GM19463 (cell line): ENCODE measurements at regions not wholly inside any gene's neighbourhood (a gene's known extent, or its start where the extent isn't known, plus 50 kb on each side); places are given as distances from the start of the nearest gene placed in this dataset.
"Not testable (repeated sequence)": the region's sequence is repeated elsewhere in the genome, so short reads cannot be mapped to it uniquely, and the experiment has no call there.

ENCODE experiments used
- ATAC-seq: cut with Tn5 transposase; IDR thresholded peaks from one replicate; pipeline ENCODE4 v1.9.1; 2021; ENCODE audit warnings: mild to moderate bottlenecking, moderate library complexity; ENCODE audit not compliant: unreplicated experiment

DNA sequence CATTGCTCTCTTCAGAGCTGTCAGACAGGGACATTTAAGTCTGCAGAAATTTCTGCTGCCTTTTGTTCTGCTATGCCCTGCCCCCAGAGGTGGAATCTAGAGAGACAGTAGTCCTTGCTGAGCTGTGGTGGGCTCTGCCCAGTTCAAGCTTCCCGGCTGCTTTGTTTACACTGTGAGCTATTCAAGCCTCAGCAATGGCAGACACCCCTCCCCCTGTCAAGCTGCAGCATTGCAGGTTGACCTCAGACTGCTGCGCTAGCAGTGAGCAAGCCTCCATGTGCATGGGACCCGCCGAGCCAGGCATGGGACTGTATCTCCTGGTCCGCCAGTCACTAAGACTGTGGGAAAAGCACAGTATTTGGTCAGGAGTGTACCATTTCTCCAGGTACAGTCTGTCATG lies 53.6 kb upstream of the MAPK10 start:
- ATAC-seq, result not testable (repeated sequence)

DNA sequence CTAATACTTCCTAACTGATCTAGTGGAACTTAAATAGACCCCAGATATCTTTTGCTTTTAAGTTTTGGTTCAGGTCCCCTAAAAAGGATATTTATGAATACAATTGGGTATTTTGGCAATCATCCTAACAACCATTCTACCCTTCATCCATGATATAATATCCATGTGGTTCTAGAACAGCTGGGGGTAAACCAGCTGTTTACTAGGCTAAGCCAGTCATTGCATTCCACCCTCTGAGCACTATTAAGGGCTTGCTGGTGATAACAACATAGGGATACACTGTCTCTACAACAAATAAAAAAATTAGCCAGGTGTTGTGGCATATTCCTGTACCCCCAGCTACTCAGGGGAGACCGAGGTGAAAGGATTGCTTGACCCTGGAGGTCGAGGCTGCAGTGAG lies 54.8 kb upstream of the MAPK10 start:
- ATAC-seq, result no peak

DNA sequence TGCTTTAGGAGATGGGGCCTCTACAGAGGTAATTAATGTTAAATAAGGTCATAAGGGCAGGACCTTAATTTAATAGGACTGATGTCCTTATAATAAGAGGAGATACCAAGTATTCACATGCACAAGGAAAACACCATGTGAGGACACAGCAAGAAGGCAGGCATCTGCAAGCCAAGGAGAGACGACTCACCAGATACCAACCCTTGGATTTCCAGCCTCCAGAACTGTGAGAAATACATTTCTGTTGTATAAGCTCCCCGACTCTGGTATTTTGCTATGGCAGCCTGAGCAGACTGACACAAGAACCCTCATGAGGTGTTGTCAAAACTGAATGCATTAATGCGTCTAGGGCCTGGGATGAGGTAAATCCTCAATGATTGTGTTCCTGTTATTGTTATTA lies 56.2 kb upstream of the MAPK10 start:
- ATAC-seq, result no peak

DNA sequence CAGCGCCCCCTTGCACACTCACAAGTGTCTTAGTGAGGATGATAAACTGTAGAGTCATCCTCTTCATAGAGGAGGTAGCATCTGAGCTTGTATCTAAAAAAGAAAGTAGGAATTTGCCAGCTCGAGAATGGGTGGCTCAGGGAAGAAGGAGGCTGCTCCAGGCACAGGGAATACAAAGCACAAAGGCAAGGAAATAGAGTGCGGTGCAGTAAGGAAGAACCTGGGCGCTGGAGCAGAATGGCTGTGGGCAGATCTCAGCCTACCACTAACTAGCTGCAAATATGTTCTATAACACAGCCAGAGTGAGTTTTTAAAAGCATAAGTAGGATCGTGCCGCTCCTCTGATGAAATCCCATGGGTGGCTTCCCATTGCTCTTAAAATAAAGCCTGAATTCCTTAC lies 61.6 kb upstream of the MAPK10 start:
- ATAC-seq, result no peak

DNA sequence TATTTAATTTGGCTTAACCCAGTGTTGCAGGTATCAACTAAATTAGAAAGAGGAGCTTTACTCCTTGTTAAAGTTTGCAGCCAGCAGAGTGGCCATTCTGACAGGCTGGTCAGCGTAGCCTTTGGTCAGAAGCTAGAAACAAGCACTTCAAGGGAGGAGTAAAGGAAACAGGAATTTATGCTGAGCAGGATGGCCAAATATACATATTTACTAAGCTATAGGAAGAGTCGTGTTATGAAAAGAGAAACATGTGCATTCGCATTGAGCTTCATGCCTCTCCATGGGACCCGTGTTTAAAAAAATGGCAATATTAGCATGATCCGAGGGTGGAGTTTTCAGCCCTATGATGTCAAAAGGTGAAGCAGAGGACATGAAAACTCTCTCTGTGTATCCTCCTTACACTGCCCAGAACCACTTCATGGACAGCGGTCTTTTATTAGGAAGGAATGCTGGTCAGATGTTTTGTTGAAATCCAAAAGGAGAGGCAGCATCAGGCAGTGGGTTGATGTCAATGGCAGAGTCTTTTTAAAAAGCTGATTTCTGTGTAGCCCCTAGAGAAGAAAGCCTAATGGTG lies 71.8 kb upstream of the MAPK10 start:
- ATAC-seq, result no peak

DNA sequence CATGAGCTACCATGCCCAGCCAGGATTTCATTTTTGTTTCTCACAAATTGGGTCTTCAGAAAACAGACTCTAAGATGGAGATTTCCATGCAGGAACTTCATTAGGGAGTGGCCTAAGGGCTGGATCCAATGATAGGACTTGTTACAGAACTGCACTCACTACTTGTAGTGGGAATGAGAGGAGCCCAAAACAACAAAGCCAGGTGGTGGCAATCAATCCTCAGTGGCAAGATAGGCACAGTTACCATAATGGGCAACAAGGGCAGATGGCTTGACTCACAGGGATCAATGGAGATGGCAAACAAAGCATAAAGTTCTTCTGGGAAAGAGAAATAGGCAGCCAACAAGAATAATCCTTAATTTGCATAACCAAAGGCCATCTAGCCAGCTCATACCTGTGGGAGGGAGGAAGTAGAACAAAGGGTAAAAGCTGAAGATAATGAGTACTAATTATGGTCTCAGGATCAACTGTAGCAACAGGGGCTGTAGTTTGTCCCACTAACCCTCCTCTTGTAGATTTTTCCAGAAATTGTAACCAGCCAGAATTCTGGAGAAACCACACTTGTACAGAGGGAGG lies 72.8 kb upstream of the MAPK10 start:
- ATAC-seq, result no peak

DNA sequence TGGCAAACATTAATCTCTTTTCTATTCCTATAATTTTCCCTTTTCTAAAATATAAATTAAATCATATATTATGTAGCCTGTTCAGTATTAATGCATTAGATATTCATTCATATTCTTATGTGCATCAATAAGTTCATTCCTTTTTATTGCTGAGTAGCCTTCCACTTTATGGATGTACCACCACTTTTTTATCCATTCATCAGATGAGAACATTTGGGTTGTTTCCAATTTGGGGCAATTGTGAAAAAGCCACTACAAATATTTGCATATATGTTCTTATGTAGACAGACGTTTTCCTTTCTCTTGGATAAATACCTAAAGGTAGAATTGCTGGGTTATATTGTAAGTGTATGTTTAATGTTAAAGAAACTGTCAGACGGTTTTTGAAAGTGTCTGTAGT lies 79.4 kb upstream of the MAPK10 start:
- ATAC-seq, result no peak

DNA sequence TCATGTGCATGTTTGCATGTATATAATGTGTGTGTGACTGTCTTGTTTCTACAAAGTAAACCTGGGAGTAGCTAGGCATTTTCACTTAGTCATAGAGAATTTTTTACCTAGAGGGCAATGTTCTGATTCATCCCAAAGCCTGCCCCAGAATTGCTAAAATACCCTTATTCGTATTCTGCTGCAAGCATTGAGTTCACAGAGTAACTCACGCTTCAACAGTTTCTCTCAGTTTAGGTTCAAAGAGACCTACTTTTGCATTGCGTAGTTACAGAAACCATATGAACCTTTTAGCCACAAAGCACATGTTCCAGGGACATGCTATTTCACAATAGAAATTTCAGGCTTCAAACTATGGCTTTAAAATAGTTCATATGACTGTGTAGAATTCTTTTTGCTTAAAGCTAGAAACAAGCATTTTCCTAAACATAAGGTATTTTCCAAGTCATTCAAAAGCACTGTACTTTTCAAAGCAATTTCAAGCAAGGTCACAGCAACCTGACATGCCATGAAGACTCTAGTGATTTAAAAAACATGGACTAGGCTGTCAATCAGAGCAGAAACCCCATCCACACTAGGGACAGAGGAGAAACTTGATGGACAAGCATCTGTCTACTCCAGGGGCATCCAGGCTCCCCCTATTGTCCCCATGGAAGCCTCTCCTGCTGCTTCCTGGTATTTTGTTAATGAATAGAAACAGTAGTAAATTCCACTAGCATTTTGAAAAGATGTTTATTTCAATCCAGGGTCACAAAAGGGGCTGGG lies 81.5 kb upstream of the MAPK10 start:
- peak; percentile 85 for ATAC-seq

DNA sequence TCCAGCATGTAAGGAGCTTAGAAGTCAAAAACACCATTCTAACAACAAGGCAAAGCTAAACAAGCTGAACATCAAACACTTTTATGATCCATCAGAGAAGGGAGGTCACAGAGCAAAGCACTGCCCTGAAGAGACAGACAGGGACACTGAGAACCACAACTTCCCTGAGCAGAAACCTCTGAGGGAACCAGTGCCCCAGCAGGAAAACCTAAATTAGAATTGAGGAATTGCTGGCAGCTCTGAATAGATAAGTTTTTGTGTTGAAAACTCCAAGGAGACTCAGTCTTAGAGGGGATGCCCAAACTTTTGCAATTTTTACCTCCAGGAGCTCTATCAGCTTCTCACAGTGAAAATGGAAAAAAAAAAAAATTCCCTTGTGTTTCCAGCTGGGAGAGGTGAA lies 83.0 kb upstream of the MAPK10 start:
- no peak for ATAC-seq

DNA sequence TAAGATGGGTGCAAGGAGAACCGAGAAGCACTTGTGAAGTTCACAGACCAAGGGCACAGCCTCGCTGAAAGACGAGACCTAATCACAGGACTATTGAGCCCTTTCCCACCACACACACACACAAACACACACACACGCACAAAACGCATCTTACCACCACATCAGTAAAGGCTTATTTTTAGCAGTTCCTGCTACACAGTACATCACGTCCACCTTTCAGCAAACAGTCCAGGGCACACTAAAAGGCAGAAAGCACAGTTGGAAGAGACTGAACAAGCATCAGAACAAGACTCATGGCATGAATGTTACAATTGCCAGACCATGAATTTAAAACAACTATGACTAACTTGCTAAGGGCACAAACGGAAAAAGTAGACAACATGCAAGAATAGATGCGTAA lies 83.6 kb upstream of the MAPK10 start:
- ATAC-seq, result no peak

DNA sequence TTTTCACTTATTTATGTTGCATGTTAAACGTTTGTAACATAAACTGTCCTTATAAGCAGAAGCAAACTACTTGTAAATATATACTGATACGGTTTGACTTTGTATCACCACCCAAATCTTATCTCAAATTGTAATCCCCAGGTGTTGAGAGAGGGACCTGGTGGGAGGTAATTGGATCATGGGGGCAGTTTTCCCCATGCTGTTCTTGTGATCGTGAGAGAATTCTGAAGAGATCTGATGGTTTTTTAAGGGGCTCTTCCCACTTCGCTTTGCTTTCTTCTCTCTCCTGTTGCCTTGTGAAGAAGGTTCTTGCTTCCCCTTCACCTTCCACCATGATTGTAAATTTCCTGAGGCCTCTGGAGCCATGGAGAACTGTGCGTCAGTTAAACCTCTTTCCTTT lies 87.1 kb upstream of the MAPK10 start:
- no peak for ATAC-seq

DNA sequence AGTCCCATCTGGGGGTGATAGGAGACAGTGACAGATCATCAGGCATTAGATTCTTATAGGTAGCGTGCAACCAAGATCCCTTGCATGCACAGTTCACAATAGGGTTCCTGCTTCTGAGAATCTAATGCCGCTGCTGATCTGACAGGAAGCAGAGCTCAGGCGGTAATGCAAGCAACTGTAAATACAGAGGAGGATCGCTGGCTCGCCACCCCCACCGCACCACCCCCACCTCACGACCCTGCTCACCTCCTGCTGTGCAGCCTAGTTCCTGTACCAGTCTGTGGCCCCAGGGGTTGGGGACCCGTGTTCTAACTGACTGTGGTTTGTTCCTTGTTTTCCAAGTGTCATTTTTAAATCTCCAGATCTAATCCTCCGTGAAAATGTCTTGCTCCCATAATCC lies 89.0 kb upstream of the MAPK10 start:
- no peak for ATAC-seq

DNA sequence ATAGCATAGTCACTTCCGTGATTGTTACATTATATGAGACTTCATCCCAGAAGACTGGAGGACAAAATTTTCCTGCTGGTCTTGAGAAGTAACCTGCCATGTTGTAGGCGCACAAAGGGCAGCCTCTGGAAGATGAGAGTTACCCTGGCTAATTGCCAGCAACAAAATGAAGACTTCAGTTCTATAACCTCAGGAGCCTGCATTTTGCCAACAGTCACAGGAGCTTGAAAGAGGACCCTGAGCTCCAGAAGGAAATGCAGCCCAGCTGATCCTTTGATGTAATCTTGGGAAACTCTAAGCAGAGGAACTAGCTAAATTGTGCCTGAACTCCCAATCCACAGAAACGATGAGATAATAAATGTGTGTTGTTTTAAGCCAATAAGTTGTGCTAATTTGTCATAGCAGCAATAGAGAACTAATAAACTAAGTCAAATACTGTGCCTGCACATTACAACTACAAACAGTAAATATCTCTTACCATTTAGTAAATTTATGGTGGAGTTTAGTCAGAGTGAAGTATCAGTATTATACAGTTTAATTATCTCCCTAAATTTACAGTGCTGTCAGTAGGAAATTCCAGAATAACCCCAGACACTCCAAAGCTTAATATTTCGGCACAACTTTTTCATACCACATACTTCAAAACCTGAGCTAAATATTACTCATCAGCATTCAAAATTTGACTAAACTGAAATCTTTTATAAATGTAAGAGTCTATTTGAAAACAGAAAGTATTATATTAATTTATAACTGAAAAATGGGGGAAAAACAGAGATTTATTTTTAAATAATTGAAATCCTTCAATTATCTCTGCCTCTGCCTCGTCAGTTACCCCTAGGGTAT lies 90.1 kb upstream of the MAPK10 start:
- no peak for ATAC-seq

DNA sequence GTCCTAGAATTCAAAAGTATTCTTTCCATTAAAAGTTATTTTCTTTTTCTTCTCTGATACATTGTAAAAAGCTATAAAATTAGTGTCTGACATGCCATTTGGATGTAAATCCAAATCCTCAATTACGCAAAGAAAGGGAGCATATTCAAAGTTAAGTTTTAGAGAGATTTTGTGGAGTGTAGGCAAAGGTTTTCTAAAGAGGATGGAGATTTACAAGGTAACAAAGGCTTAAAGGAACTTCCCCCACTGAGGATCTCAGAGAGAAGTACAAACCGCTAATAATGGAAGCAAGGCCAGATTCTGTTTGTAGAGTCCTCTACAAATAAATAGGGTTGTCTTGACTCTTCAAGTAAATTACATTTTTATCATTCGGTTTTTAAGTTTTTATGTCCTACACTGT lies 91.0 kb upstream of the MAPK10 start:
- ATAC-seq, result no peak

DNA sequence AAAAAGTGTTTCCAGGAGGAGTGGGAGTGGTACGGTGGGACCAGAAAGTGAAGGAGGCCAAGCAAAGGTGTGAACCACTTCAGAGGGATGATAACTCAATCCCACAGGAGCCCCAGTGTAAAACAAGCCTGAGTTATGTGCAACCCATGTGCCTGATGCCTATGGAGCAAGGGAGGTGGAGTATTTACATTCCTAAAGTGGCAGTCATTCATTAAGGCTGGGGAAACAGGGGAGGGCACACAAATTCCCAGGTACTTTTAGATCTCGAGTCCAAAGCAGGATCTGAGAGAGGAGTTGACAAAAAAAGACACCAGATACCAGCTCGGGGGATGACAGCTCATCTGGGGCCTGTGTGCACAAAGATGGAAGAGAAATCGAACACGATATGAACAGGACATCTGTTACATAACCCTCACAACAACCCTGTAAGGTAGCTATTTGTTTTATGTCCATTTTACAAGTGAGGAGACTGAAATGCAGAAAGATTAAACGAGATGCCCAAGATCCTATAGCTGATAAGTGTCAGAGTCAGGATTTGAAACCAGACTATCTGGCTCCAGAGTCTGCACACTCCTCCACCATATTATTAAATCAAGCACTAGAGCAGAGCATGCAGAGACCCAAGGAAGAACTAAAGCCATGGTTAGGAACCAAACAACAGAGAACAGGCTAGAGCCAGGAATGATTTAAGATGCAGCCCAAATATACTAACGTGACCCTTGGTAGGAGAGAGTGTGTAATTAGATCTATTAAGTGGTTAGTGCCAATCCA lies 91.9 kb upstream of the MAPK10 start:
- no peak for ATAC-seq

DNA sequence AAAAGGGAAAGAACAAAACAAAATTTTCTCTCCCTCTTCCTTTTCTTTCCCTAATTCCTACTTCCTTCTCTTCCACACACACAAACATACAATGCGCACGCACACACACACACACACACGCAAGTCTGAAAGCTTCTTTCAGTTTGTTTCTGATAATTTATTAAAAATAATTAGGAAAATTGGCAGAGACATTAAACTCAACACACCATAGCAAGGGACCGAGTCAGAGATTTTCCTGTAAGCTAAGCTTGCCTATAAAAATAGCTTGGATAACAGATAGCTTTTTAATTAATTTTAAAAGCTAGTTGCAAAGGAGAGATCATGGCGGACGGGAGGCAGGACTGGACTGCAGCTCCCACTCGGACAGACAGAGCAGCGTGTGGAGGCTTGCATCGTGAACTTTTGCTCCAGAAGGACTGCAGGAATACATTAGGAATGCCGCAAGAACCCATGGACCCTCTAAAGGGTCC lies 92.6 kb upstream of the MAPK10 start:
- ATAC-seq, result no peak

DNA sequence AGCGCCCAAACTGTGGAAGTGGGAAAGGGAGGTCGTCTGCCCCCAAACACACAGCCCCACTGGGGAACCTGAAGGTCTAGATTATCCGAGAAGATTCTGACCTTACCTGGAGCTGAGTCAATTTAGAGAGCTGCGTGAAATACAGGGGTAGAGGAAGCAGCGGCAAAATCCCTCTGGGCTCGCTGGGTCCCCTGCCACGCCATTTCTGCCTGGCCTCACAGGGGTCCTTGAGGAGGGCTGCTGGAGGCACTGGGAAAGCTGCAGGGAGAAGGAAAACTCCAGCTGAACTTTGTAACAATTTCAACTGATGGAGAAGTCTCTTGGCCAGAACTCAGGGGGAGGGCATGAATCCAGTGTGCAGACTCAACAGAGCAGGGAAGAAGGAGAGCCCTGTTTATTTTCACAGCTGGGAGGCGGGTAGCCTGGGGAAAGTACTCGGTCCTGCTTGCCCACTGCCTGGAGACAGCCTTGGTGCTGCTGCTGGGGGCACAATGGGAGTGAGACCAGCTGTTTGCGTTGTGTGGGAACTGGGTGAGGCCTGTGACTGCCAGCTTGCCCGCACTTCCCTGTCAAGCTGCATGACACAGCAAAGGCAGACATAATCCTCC lies 93.2 kb upstream of the MAPK10 start:
- no peak for ATAC-seq

DNA sequence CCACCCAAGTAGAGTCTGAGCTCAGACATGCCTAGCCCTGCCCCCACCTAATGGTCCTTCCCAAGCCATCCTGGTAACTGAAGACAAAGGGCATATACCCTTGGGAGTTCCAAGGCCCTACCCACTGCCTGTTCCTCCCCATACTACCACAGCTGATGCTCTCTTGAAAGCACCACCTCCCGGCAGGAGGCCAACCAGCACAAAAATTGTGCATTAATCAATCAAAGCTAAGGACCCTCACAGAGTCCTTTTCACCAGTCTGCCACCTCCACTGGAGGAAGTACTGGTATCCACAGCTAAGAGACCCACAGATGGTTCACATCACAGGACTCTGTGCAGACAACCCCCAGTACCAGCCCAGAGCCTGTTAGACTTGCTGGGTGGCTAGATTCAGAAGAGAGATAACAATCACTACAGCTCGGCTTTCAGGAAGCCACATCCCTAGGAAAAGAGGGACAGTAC lies 93.8 kb upstream of the MAPK10 start:
- not testable (repeated sequence) for ATAC-seq

DNA sequence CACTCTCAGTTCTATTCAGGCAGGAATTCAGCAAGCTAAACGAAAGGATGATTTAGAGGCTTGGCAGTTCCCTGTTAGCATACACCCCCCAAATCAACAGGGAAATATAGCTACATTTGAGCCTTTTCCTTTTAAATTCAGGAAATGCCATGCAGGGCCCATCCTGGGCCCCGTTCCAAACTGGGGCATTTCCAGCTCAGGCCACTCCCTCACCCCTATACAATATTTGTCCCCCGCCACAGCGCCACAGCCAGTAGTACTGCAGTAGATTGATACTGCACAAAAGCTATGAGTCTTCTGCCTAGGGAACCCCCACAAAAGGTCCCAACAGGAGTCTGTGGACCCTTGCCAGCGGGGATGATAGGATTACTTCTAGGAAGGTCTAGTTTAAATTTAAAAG lies 102.0 kb upstream of the MAPK10 start:
- no peak for ATAC-seq

DNA sequence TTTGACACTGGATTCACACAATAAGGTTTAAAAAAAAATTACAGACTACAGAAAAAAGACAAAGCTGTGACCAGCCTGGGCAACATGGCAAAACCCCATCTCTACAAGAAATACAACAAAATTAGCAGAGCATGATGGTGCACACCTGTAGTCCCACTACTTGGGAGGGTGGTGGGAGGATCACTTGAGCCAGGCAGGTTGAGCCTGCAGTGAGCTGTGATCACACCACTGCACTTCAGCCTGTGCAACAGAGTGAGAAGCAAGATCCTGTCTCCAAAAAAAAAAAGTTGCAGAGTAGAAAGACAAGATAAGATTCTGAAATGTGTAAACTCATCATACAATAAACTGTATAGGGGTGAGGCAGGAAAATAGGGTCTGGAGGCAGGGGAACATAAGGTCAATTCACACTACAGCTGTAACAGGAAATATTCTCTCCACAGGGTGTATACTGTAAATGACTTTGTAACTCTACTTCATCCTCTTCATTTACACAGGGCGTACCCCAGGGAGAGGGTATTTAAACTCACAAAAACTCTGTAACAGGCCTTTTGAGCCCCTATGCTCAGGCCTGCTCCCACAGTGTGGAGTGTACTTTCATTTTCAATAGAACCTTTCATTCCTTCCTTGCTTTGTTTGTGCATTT lies 112.6 kb upstream of the MAPK10 start:
- ATAC-seq, result no peak
